B cell (primary cell): ENCODE measurements at regions not wholly inside any gene's neighbourhood (a gene's known extent, or its start where the extent isn't known, plus 50 kb on each side); places are given as distances from the start of the nearest gene placed in this dataset.

Source experiments
- ATAC-seq: fragments of 200-7000 bp; cut with Tn5 transposase; one replicate; pipeline ENCODE4 v1.10.0; 2021; ENCODE audit warnings: low read depth, mild to moderate bottlenecking, moderate number of reproducible peaks, moderate library complexity
- CTCF ChIA-PET: fragments of 350-600 bp; sonication (Branson Sonifier 250); formaldehyde crosslinking; loops from one replicate; lab custom pipeline; 2021; ENCODE audit warnings: antibody characterized with exemption, inconsistent platforms; lab: Charles Lee
- POLR2A ChIA-PET: fragments of 350-600 bp; sonication (Branson Sonifier 250); formaldehyde crosslinking; loops from one replicate; lab custom pipeline; 2021; ENCODE audit warnings: antibody characterized with exemption; lab: Charles Lee
- DNase-seq: peaks from one replicate; pipeline ENCODE4 v3.0.0; 2013
- H2AFZ ChIP-seq: 2 replicates; pipeline ENCODE4 v1.6.1; 2012; ENCODE audit warnings: mild to moderate bottlenecking, low read depth, low read length; ENCODE audit not compliant: insufficient read depth, poor library complexity, severe bottlenecking
- H3K27ac ChIP-seq, 2 donors: 1 replicate in 1 of 2; 2 replicates in 1 of 2; pipeline ENCODE4 v1.5.1; 2012 to 2013; ENCODE audit warnings: low read length in 2 of 2, mild to moderate bottlenecking in 2 of 2, moderate library complexity in 1 of 2
- H3K27me3 ChIP-seq, 4 experiments: fragments of 200-600 bp in 1 of 4; sonication (generic) in 1 of 4; replicated peaks in 1 of 4; 1 replicate in 2 of 4; 2 replicates in 2 of 4; pipeline versions ENCODE4 v1.6.1 to v1.7.0; 2013 to 2016; ENCODE audit warnings: low read length in 3 of 4, mild to moderate bottlenecking in 2 of 4, mixed read lengths in 1 of 4, moderate library complexity in 1 of 4; ENCODE audit not compliant: insufficient read depth in 4 of 4, control insufficient read depth in 3 of 4; ENCODE audit errors: control extremely low read depth in 1 of 4
- H3K36me3 ChIP-seq, 2 experiments: replicated peaks in 1 of 2; 1 replicate in 1 of 2; 2 replicates in 1 of 2; pipeline versions ENCODE4 v1.6.1 to v1.7.1; 2013; ENCODE audit warnings: low read length in 1 of 2; ENCODE audit not compliant: insufficient read depth in 2 of 2, control insufficient read depth in 1 of 2; ENCODE audit errors: control extremely low read depth in 1 of 2, extremely low read depth in 1 of 2
- H3K4me1 ChIP-seq, 2 donors: fragments of 200-600 bp in 1 of 2; sonication (generic) in 1 of 2; 1 replicate in 1 of 2; 2 replicates in 1 of 2; pipeline versions ENCODE4 v1.5.1 to v1.6.1; 2013 to 2017; ENCODE audit warnings: low read length in 2 of 2; ENCODE audit not compliant: control insufficient read depth in 2 of 2, insufficient read depth in 2 of 2
- H3K4me2 ChIP-seq: replicated peaks from 2 replicates; pipeline ENCODE3; 2012; ENCODE audit warnings: mild to moderate bottlenecking, low read depth, low read length; ENCODE audit not compliant: poor library complexity, severe bottlenecking
- H3K4me3 ChIP-seq, 5 experiments: fragments of 200-600 bp in 1 of 5; sonication (generic) in 1 of 5; 1 replicate in 3 of 5; 2 replicates in 2 of 5; pipeline versions ENCODE4 v1.5.1 to v1.7.0; 2011 to 2016; ENCODE audit warnings: low read length in 4 of 5, mild to moderate bottlenecking in 4 of 5, low read depth in 2 of 5, control low read depth in 1 of 5, moderate library complexity in 1 of 5; ENCODE audit not compliant: insufficient read depth in 1 of 5; ENCODE audit errors: control extremely low read depth in 1 of 5, extremely low read depth in 1 of 5
- H3K79me2 ChIP-seq: fragments of 200-600 bp; sonication (generic); one replicate; pipeline ENCODE4 v1.6.0; 2016; ENCODE audit warnings: low read length; ENCODE audit not compliant: control insufficient read depth, insufficient read depth
- H3K9ac ChIP-seq: fragments of 200-600 bp; sonication (generic); 2 replicates; pipeline ENCODE4 v1.6.1; 2017; ENCODE audit warnings: mild to moderate bottlenecking, low read length, moderate library complexity
- H3K9me3 ChIP-seq, 3 donors: one replicate each; pipeline versions ENCODE4 v1.6.1 to v1.7.1; 2013; ENCODE audit warnings: low read length in 2 of 3; ENCODE audit not compliant: control insufficient read depth in 2 of 3, insufficient read depth in 1 of 3; ENCODE audit errors: control extremely low read depth in 1 of 3
- H4K20me1 ChIP-seq: 2 replicates; pipeline ENCODE4 v1.6.0; 2012; ENCODE audit warnings: mild to moderate bottlenecking, low read length; ENCODE audit not compliant: insufficient read depth, control insufficient read depth, poor library complexity, severe bottlenecking
- H3K27ac Mint-ChIP-seq: one replicate; pipeline ENCODE4 v1.8.0; 2021; ENCODE audit warnings: mixed read lengths
- H3K27me3 Mint-ChIP-seq: one replicate; pipeline ENCODE4 v1.8.0; 2021; ENCODE audit warnings: mixed read lengths
- H3K4me1 Mint-ChIP-seq: one replicate; pipeline ENCODE4 v1.8.0; 2021; ENCODE audit warnings: mixed read lengths
- H3K4me3 Mint-ChIP-seq: one replicate; pipeline ENCODE4 v1.8.0; 2021; ENCODE audit warnings: mixed read lengths
- H3K9me3 Mint-ChIP-seq: one replicate; pipeline ENCODE4 v1.8.0; 2022; ENCODE audit warnings: mixed read lengths; ENCODE audit not compliant: insufficient read depth
- EZH2 ChIP-seq: IDR thresholded peaks from 2 replicates; pipeline ENCODE4 v1.6.1; 2012; ENCODE audit warnings: borderline replicate concordance, low read depth, mild to moderate bottlenecking, moderate library complexity, low read length; ENCODE audit not compliant: insufficient read depth, poor library complexity, severe bottlenecking
- WGBS: methylation state at CpG from one replicate; pipeline ENCODE4 v1.1.5; 2013; ENCODE audit warnings: missing lambda C conversion rate; ENCODE audit not compliant: insufficient coverage; 5-methylcytosine and 5-hydroxymethylcytosine counted together
- intact Hi-C: fragments of 100-400 bp; cut with micrococcal nuclease; formaldehyde crosslinking; loops from one replicate; pipeline ENCODE4 v1.10.0; 2022
- TF ChIP-seq, protein P1 (sequence below): fragments of 200-600 bp; IDR thresholded peaks from one replicate; pipeline ENCODE4 v1.8.0; 2022; ENCODE audit warnings: antibody characterized with exemption, mild to moderate bottlenecking

DNA sequence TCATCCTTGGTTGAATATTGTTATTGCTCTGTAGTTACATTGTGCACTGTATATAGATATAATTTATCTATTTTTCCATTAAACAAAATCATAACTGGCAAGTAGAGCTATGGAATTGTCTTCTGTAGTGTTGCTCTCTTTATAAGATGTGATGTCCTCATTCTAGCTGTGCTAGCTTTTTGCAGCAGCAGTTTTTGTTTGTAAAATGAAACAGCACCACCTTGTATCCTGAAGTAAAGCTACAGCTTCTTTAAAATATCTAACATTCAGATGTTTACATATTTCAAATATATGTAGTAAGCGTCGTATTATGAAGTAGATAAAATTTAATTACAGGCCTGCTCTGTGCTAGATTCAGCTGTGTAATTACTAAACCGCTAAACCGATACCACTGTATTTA lies 328.8 kb upstream of the MANEA start:
- TF ChIP-seq, protein P1, sequence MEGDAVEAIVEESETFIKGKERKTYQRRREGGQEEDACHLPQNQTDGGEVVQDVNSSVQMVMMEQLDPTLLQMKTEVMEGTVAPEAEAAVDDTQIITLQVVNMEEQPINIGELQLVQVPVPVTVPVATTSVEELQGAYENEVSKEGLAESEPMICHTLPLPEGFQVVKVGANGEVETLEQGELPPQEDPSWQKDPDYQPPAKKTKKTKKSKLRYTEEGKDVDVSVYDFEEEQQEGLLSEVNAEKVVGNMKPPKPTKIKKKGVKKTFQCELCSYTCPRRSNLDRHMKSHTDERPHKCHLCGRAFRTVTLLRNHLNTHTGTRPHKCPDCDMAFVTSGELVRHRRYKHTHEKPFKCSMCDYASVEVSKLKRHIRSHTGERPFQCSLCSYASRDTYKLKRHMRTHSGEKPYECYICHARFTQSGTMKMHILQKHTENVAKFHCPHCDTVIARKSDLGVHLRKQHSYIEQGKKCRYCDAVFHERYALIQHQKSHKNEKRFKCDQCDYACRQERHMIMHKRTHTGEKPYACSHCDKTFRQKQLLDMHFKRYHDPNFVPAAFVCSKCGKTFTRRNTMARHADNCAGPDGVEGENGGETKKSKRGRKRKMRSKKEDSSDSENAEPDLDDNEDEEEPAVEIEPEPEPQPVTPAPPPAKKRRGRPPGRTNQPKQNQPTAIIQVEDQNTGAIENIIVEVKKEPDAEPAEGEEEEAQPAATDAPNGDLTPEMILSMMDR = no peak
- TF ChIP-seq EZH2 = no peak
- WGBS = no CpG with 5 or more reads among the region's 4 CpGs
- no peaks in the 10 kb centered on the region for H3K79me2 ChIP-seq
- H3K36me3 ChIP-seq = no peaks in the 10 kb centered on the region
- no peak overlapping the region for H3K4me3 ChIP-seq
- no peak overlapping the region for H3K4me2 ChIP-seq
- Mint-ChIP-seq H3K4me3 (no peak overlapping the region), H3K27ac (no peak overlapping the region), H3K27me3 (no peaks in the 10 kb centered on the region), H3K4me1 (no peaks in the 10 kb centered on the region), H3K9me3 (no peaks in the 10 kb centered on the region)
- DNase-seq (no peak), ATAC-seq (no peak)
- H3K4me1 ChIP-seq = no peaks in the 10 kb centered on the region
- no peak overlapping the region for H2AFZ ChIP-seq
- H3K9me3 ChIP-seq = no peaks in the 10 kb centered on the region
- no peak overlapping the region for H3K9ac ChIP-seq
- no peaks in the 10 kb centered on the region for H3K27me3 ChIP-seq
- ChIA-PET CTCF (interaction anchor here (0.5 kb wide), 1 partner anchor 8 kb away, joined by 3 read pairs; no protein-coding TSS in a partner anchor), POLR2A (no interaction called here)
- no peaks in the 10 kb centered on the region for H4K20me1 ChIP-seq
- no peak overlapping the region for H3K27ac ChIP-seq
- intact Hi-C loops = no loop called here

DNA sequence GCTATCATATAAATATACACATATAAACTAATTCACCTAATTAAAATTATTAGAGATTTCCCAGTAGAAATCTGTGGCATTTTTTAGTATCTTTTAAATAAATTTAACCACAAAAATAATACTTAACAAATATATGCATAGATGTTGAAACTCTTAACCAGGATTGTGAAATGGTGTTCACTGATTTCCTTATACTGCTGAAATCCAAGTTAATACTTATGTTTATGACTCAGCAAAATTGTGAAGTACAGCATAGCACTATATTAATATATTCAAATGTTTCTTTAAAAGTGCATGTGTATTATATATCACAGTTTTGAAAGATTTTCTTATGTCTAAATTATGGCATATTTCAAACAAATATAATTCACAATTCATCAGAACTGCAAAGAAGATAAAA lies 328.2 kb upstream of the MANEA start:
- no peaks in the 10 kb centered on the region for H3K4me1 ChIP-seq
- no peak overlapping the region for H3K4me3 ChIP-seq
- H3K4me3 Mint-ChIP-seq = no peak overlapping the region
- H2AFZ ChIP-seq = no peak overlapping the region
- H3K27ac ChIP-seq = no peak overlapping the region
- H3K27ac Mint-ChIP-seq = no peak overlapping the region
- CTCF ChIA-PET = no interaction called here
- no peak overlapping the region for H3K4me2 ChIP-seq
- no peaks in the 10 kb centered on the region for H3K27me3 ChIP-seq
- H3K27me3 Mint-ChIP-seq = no peaks in the 10 kb centered on the region
- DNase-seq (no peak), ATAC-seq (no peak)
- intact Hi-C loops = no loop called here
- POLR2A ChIA-PET = no interaction called here
- no peak for TF ChIP-seq EZH2
- TF ChIP-seq, protein P1 = no peak
- H3K9me3 Mint-ChIP-seq = no peaks in the 10 kb centered on the region
- no peaks in the 10 kb centered on the region for H3K36me3 ChIP-seq
- no peaks in the 10 kb centered on the region for H3K79me2 ChIP-seq
- H3K9ac ChIP-seq = no peak overlapping the region
- no peaks in the 10 kb centered on the region for H3K9me3 ChIP-seq
- H4K20me1 ChIP-seq = no peaks in the 10 kb centered on the region
- no peaks in the 10 kb centered on the region for H3K4me1 Mint-ChIP-seq
